DMS79 (cell line): ENCODE measurements at regions not wholly inside any gene's neighbourhood (a gene's known extent, or its start where the extent isn't known, plus 50 kb on each side); places are given as distances from the start of the nearest gene placed in this dataset.
"Not testable (repeated sequence)": the region's sequence is repeated elsewhere in the genome, so short reads cannot be mapped to it uniquely, and the experiment has no call there.

Experiments
- DNase-seq: peaks from one replicate; lab custom pipeline; 2025; lab: John Stamatoyannopoulos, UW

- DNase-seq: peak; percentile 33
Measured at GRCh38 chr9:16278326-16278999, 592.0 kb downstream of the BNC2 start.

- no peak for DNase-seq
Measured at GRCh38 chr9:16281707-16282106, 588.8 kb downstream of the BNC2 start.

GRCh38 chr9:16282216-16282615, 588.3 kb downstream of the BNC2 start:
- peak; percentile 68 for DNase-seq

GRCh38 chr9:16282718-16283117, 587.8 kb downstream of the BNC2 start:
- DNase-seq: no peak

GRCh38 chr9:16286160-16286559, 584.3 kb downstream of the BNC2 start:
- DNase-seq: no peak

GRCh38 chr9:16289639-16290038, 580.8 kb downstream of the BNC2 start:
- DNase-seq: no peak

- no peak for DNase-seq
Measured at GRCh38 chr9:16290169-16290568, 580.3 kb downstream of the BNC2 start.

GRCh38 chr9:16291921-16292320, 578.5 kb downstream of the BNC2 start:
- DNase-seq: no peak

- no peak for DNase-seq
Measured at GRCh38 chr9:16293610-16294009, 576.9 kb downstream of the BNC2 start.

GRCh38 chr9:16294133-16294770, 576.2 kb downstream of the BNC2 start:
- no peak for DNase-seq

- not testable (repeated sequence) for DNase-seq
Measured at GRCh38 chr9:16294940-16295339, 575.5 kb downstream of the BNC2 start.

GRCh38 chr9:16299368-16299767, 571.1 kb downstream of the BNC2 start:
- DNase-seq: not testable (repeated sequence)

- DNase-seq: no peak
Measured at GRCh38 chr9:16303506-16303905, 567.0 kb downstream of the BNC2 start.

GRCh38 chr9:16304301-16304700, 566.2 kb downstream of the BNC2 start:
- no peak for DNase-seq

GRCh38 chr9:16306586-16306985, 563.9 kb downstream of the BNC2 start:
- DNase-seq: no peak

GRCh38 chr9:16307626-16308195, 562.8 kb downstream of the BNC2 start:
- DNase-seq: no peak

- no peak for DNase-seq
Measured at GRCh38 chr9:16308645-16309044, 561.8 kb downstream of the BNC2 start.

- DNase-seq: no peak
Measured at GRCh38 chr9:16309082-16309468, 561.4 kb downstream of the BNC2 start.

- no peak for DNase-seq
Measured at GRCh38 chr9:16309469-16310271, 560.8 kb downstream of the BNC2 start.

- DNase-seq: no peak
Measured at GRCh38 chr9:16310278-16311110, 560.0 kb downstream of the BNC2 start.

- DNase-seq: no peak
Measured at GRCh38 chr9:16312116-16312515, 558.4 kb downstream of the BNC2 start.
